HEK293T (cell line): ENCODE measurements at regions not wholly inside any gene's neighbourhood (a gene's known extent, or its start where the extent isn't known, plus 50 kb on each side); places are given as distances from the start of the nearest gene placed in this dataset.

Experiments
- CTBP1 ChIP-seq: fragments of 450-650 bp; IDR thresholded peaks from 2 replicates; pipeline ENCODE4 v1.6.1; 2016; ENCODE audit warnings: borderline replicate concordance
- ELF4 ChIP-seq: fragments of 450-650 bp; IDR thresholded peaks from 2 replicates; pipeline ENCODE4 v1.6.1; 2017; ENCODE audit warnings: antibody characterized with exemption
- FOXA1 ChIP-seq: fragments of 450-650 bp; IDR thresholded peaks from 2 replicates; pipeline ENCODE4 v1.6.1; 2016; ENCODE audit warnings: mild to moderate bottlenecking
- FOXM1 ChIP-seq: fragments of 450-650 bp; IDR thresholded peaks from 2 replicates; pipeline ENCODE4 v1.6.1; 2017; ENCODE audit warnings: mild to moderate bottlenecking, borderline replicate concordance
- HDGF ChIP-seq: fragments of 450-650 bp; IDR thresholded peaks from 2 replicates; pipeline ENCODE4 v1.6.1; 2017; ENCODE audit warnings: antibody characterized with exemption, borderline replicate concordance
- LEF1 ChIP-seq: fragments of 450-650 bp; IDR thresholded peaks from 2 replicates; pipeline ENCODE4 v1.6.1; 2017; ENCODE audit warnings: mild to moderate bottlenecking, borderline replicate concordance
- SP1 ChIP-seq: fragments of 450-650 bp; IDR thresholded peaks from 2 replicates; pipeline ENCODE4 v1.6.1; 2017
- SUZ12 ChIP-seq: fragments of 450-650 bp; IDR thresholded peaks from 2 replicates; pipeline ENCODE4 v1.6.1; 2016; ENCODE audit warnings: mild to moderate bottlenecking
- TARDBP ChIP-seq: fragments of 450-650 bp; IDR thresholded peaks from 2 replicates; pipeline ENCODE4 v1.6.1; 2016
- ZNF384 ChIP-seq: fragments of 450-650 bp; IDR thresholded peaks from 2 replicates; pipeline ENCODE4 v1.6.1; 2016

- TF ChIP-seq LEF1 (no peak), SUZ12 (no peak), TARDBP (no peak), FOXM1 (no peak), ZNF384 (no peak), CTBP1 (no peak), HDGF (no peak), SP1 (no peak), ELF4 (no peak), FOXA1 (no peak)
Observed at GRCh38 chr1:238060061-238060460, 169.3 kb upstream of the ZP4 start.
